HEK293 (cell line): ENCODE measurements at regions not wholly inside any gene's neighbourhood (a gene's known extent, or its start where the extent isn't known, plus 50 kb on each side); places are given as distances from the start of the nearest gene placed in this dataset.

Source experiments
- CTCF ChIP-seq: fragments of 450-650 bp; formaldehyde crosslinking; IDR thresholded peaks from 2 replicates; pipeline ENCODE4 v1.5.1; 2016; ENCODE audit warnings: missing biosample characterization, missing genetic modification characterization
- PRDM10 ChIP-seq: fragments of 450-650 bp; formaldehyde crosslinking; IDR thresholded peaks from 2 replicates; pipeline ENCODE4 v1.5.1; 2016; ENCODE audit warnings: missing biosample characterization, missing genetic modification characterization
- SP2 ChIP-seq: fragments of 450-650 bp; formaldehyde crosslinking; IDR thresholded peaks from 2 replicates; pipeline ENCODE4 v1.5.1; 2016; ENCODE audit warnings: missing biosample characterization, missing genetic modification characterization
- ZBTB1 ChIP-seq: fragments of 450-650 bp; formaldehyde crosslinking; IDR thresholded peaks from 2 replicates; pipeline ENCODE4 v1.5.1; 2016; ENCODE audit warnings: missing biosample characterization, missing genetic modification characterization
- ZNF112 ChIP-seq: fragments of 450-650 bp; formaldehyde crosslinking; IDR thresholded peaks from 2 replicates; pipeline ENCODE4 v1.5.0; 2017; ENCODE audit warnings: missing biosample characterization, missing genetic modification characterization
- ZNF133 ChIP-seq: fragments of 450-650 bp; formaldehyde crosslinking; IDR thresholded peaks from 2 replicates; pipeline ENCODE4 v1.5.1; 2016; ENCODE audit warnings: missing biosample characterization, missing genetic modification characterization
- ZNF311 ChIP-seq: fragments of 450-650 bp; formaldehyde crosslinking; IDR thresholded peaks from 2 replicates; pipeline ENCODE4 v1.5.1; 2017; ENCODE audit warnings: missing biosample characterization, missing genetic modification characterization, borderline replicate concordance
- ZNF426 ChIP-seq: fragments of 450-650 bp; formaldehyde crosslinking; IDR thresholded peaks from 2 replicates; pipeline ENCODE4 v1.5.1; 2017; ENCODE audit warnings: missing biosample characterization, missing genetic modification characterization, mild to moderate bottlenecking, inconsistent platforms, moderate library complexity
- ZNF530 ChIP-seq: fragments of 450-650 bp; formaldehyde crosslinking; IDR thresholded peaks from 2 replicates; pipeline ENCODE4 v1.5.1; 2016; ENCODE audit warnings: low read depth, missing biosample characterization, missing genetic modification characterization

- TF ChIP-seq PRDM10 (tag by site-specific recombination) (no peak), ZNF133 (tag by site-specific recombination) (no peak), CTCF (tag by site-specific recombination) (peak; percentile 51), ZNF530 (tag by site-specific recombination) (no peak), SP2 (no peak), ZBTB1 (tag by site-specific recombination) (no peak), ZNF311 (tag by site-specific recombination) (no peak), ZNF426 (tag by site-specific recombination) (no peak), ZNF112 (no peak)
Observed at GRCh38 chr16:11405331-11406176, 60.3 kb downstream of the RMI2 start.
